NCI-H1436 (cell line): ENCODE measurements at regions not wholly inside any gene's neighbourhood (a gene's known extent, or its start where the extent isn't known, plus 50 kb on each side); places are given as distances from the start of the nearest gene placed in this dataset.
"Not testable (repeated sequence)": the region's sequence is repeated elsewhere in the genome, so short reads cannot be mapped to it uniquely, and the experiment has no call there.

ENCODE experiments used
- DNase-seq: peaks from one replicate; lab custom pipeline; 2025; lab: John Stamatoyannopoulos, UW

- DNase-seq = no peak
These were observed 128.2 kb upstream of the RASEF start for GRCh38 chr9:83191154-83191553.

DNA sequence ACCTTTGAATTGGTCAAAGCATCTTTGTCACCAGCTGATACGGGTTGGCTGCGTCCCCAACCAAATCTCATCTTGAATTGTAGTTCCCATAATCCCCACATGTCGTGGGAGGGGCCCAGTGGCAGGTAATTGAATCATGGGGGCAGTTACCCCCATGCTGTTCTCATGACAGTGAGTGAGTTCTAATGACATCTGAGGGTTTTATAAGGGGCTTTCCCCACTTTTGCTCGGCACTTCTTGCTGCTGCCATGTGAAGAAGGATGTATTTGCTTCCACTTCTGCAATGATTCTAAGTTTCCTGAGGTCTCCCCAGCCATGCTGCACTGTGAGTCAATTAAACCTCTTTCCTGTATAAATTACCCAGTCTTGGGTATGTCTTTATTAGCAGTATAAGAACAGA, 126.1 kb upstream of the RASEF start:
- DNase-seq = not testable (repeated sequence)

DNA sequence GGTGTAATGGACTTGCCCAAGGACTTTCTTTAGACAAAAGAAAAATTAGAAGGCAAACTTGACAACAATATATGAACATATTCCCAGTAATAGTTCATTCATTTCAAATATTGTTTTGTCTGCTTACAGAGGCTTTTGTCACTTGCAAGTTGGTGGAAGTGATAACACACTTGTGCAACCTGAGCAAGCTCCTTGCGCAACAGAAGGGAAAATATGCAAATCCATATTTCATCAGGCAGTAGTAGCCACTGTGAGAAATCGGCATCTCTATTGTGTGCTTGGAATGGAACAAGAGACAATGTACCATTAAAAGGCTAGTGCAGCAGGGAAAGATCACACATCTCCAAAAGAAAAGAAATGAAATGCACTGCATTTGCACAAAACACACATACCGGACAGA, 125.3 kb upstream of the RASEF start:
- no peak for DNase-seq

- DNase-seq = no peak
These were observed 123.3 kb upstream of the RASEF start for GRCh38 chr9:83186155-83186737.

DNA sequence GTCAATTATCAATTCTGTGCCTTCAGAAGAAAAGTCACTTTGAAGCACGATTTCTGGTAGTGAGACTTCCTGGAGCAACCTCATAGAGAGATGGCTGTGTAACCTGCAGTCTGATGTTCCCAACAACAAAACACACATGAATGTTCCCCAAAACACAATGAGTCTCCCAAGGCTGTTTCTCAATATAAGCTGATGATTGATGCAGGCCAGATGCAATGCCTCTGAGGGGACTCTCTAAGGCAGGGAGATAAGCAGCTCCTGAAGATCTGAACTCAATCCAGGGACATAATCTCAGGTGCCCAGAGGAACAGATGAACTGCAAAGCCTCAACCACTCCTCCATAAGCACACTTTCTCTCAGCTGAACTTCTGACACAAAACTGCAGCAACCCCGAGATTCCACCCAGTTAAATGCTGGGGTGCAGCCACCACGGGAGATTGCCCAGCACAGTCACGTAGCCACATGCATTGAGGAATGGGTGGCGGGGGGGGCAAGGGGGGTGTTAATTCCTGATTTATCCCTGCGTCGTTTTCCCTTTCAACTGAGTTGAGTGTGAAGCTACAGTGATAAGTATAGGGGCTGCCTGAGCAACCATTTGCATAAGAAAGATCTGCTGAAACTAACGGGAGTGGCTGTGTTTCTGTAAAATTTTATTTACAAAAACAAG, 122.7 kb upstream of the RASEF start:
- no peak for DNase-seq

DNA sequence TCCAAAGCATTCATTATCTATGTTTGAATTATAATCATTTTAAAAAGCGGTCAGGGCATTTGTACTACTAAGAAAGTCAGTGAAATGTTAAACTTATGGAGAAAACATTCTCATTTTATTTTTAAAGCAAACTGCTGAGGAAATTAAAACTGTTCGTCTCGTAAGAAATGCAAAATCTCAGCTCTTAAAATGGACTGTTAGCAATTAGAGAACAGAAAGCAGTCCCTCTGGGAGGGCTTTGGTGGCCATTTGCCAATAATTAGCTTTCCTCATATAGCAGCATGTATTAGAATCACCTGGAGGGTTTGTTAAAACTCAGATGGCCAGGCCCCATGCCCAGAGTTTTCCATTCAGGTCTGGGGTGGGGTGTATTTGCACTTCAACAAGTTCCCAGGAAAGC, 120.7 kb upstream of the RASEF start:
- DNase-seq = no peak

GRCh38 chr9:83182071-83182470, 119.1 kb upstream of the RASEF start:
- DNase-seq = no peak

- DNase-seq = no peak
These were observed 115.8 kb upstream of the RASEF start for GRCh38 chr9:83178717-83179116.

DNA sequence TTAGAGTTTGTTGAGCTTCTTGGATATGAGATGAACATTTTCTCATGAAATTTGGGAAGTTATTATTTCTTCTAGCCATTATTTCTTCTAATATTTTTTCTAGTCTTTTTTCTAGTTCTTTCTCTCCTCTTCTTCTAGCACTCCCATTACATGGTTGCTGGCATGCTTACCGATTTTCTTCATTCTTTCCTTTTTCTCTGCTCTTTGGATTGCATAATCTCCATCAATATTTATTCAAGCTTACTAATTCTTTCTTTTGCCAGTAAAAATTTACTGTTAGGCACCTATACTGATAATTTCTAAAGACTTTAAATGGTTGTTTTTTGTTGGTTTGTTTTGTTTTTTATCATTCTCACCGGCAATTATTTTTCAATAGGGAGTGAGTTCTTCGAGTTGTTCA, 114.8 kb upstream of the RASEF start:
- DNase-seq = no peak

- DNase-seq = no peak
These were observed 104.2 kb upstream of the RASEF start for GRCh38 chr9:83167126-83167525.

DNA sequence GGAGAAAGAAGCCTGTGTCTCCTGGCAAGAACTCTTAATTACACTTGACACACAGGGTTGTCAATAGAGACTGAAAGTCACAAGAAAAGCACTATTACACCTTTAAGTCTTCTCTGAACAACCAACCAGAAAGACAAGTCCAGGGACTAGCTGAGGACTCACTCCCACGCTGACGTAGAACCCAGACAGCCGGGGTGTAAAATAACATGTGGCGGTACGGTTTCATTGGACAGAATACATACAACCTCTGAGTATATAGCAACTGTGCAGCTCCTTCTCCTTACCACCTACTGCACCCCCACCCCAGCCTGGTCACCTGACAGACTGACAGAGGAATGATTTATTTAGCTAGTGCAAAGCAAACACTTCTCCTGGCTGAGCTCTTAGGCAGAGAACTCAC, 103.4 kb upstream of the RASEF start:
- peak; percentile 5 for DNase-seq

- no peak for DNase-seq
These were observed 92.8 kb upstream of the RASEF start for GRCh38 chr9:83155733-83156132.

GRCh38 chr9:83154821-83155220, 91.9 kb upstream of the RASEF start:
- DNase-seq = no peak

- no peak for DNase-seq
These were observed 91.3 kb upstream of the RASEF start for GRCh38 chr9:83154087-83154736.

DNA sequence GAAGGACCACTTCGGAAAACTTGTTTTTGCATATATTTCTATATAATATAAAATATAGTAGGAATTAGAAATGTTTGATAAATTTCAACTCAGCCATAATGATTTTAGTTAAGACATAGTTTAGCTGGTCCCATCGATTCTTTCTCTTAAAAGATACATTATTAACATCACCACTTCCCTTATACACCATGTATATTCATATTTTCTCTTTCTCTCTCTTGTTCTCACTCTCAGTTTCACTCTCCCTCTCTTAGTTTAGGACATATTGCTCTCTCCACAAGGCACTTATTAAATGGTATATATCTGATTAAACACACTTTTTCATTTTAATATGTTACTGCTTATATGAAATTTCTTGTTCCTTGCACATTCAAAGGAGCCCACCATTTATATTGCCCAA, 90.1 kb upstream of the RASEF start:
- no peak for DNase-seq

- no peak for DNase-seq
These were observed 88.7 kb upstream of the RASEF start for GRCh38 chr9:83151627-83152137.

GRCh38 chr9:83147315-83148149, 84.6 kb upstream of the RASEF start:
- no peak for DNase-seq

- no peak for DNase-seq
These were observed 83.4 kb upstream of the RASEF start for GRCh38 chr9:83146325-83146724.

DNA sequence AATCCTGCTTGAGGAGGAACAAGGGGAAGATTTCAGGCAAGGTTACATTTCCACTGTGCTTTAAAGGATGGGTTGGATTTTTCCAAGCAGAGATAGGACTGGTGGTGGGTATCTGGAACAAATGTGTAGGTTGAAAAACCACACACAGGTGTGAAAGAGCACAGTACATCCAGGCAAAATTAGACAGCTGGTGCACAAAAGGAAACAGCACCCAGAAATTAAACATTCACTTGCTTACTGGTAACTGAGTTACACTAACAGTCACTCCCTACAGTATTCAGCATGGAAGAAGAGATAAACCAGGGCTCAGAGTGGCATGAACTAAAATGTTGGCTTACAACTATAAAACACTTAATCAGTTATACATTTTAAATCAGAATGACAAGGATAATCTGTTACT, 81.5 kb upstream of the RASEF start:
- no peak for DNase-seq

GRCh38 chr9:83142389-83142788, 79.4 kb upstream of the RASEF start:
- DNase-seq = no peak

- no peak for DNase-seq
These were observed 78.9 kb upstream of the RASEF start for GRCh38 chr9:83141887-83142286.

DNA sequence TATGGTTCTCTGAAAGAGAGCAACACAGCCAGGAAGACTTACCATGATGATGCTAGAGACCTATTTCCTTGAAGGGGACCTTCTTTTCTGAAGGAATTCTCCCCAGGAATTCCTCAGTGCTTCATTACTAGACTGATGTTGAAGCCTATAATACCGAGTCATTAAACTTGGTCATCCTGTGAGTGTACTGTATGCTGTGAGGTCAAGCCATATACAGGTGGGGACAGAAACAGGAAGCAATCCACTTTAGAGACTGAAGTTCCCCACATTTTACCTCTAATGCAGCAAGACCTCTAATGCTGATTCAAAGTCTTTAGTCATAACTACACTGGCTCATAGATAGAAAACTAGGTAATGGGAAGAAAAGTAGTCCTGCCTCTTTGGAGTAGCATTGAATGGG, 77.1 kb upstream of the RASEF start:
- DNase-seq = no peak
